CD8-positive, alpha-beta memory T cell (primary cell): ENCODE measurements at regions not wholly inside any gene's neighbourhood (a gene's known extent, or its start where the extent isn't known, plus 50 kb on each side); places are given as distances from the start of the nearest gene placed in this dataset.

ENCODE experiments used
- CTCF ChIA-PET: fragments of 350-600 bp; sonication (Branson Sonifier 250); formaldehyde crosslinking; loops from one replicate; lab custom pipeline; 2021; ENCODE audit warnings: antibody characterized with exemption; lab: Charles Lee
- POLR2A ChIA-PET: fragments of 350-600 bp; sonication (Branson Sonifier 250); formaldehyde crosslinking; loops from one replicate; lab custom pipeline; 2021; ENCODE audit warnings: antibody characterized with exemption; lab: Charles Lee
- DNase-seq, 5 donors: peaks; one replicate each; pipeline versions ENCODE4 v3.0.0 to v3.0.0-alpha.2; 2020 to 2022; ENCODE audit warnings: mixed read lengths in 1 of 5
- H3K27ac ChIP-seq: one replicate; pipeline ENCODE4 v1.7.0; 2013; ENCODE audit warnings: low read depth, mild to moderate bottlenecking, low read length, moderate library complexity
- H3K27me3 ChIP-seq: 2 replicates; pipeline ENCODE4 v1.7.0; 2013; ENCODE audit warnings: low read length, mild to moderate bottlenecking; ENCODE audit not compliant: insufficient read depth, poor library complexity, severe bottlenecking
- H3K36me3 ChIP-seq: 2 replicates; pipeline ENCODE4 v1.7.0; 2013; ENCODE audit warnings: mild to moderate bottlenecking, low read length, moderate library complexity; ENCODE audit not compliant: insufficient read depth
- H3K4me1 ChIP-seq: 2 replicates; pipeline ENCODE4 v1.7.0; 2013; ENCODE audit warnings: mild to moderate bottlenecking, low read length, moderate library complexity; ENCODE audit not compliant: insufficient read depth
- H3K4me3 ChIP-seq: 2 replicates; pipeline ENCODE4 v1.7.0; 2013; ENCODE audit warnings: mild to moderate bottlenecking, low read length
- H3K9me3 ChIP-seq: 2 replicates; pipeline ENCODE4 v1.7.0; 2013; ENCODE audit warnings: mild to moderate bottlenecking, low read length
- H3K27ac Mint-ChIP-seq, 8 donors: one replicate each; pipeline ENCODE4 v1.8.0; 2020 to 2021; ENCODE audit warnings: mixed read lengths in 8 of 8, mild to moderate bottlenecking in 6 of 8, inconsistent platforms in 3 of 8, moderate library complexity in 3 of 8
- H3K27me3 Mint-ChIP-seq, 2 donors: one replicate each; pipeline ENCODE4 v1.8.0; 2020 to 2021; ENCODE audit warnings: mixed read lengths in 2 of 2, mild to moderate bottlenecking in 1 of 2, moderate library complexity in 1 of 2
- H3K36me3 Mint-ChIP-seq, 3 donors: one replicate each; pipeline ENCODE4 v1.8.0; 2020 to 2021; ENCODE audit warnings: mixed read lengths in 3 of 3, inconsistent platforms in 1 of 3, mild to moderate bottlenecking in 1 of 3
- H3K4me1 Mint-ChIP-seq, 3 donors: one replicate each; pipeline ENCODE4 v1.8.0; 2020 to 2021; ENCODE audit warnings: mixed read lengths in 3 of 3, inconsistent platforms in 1 of 3, mild to moderate bottlenecking in 1 of 3
- H3K4me3 Mint-ChIP-seq, 7 donors: one replicate each; pipeline ENCODE4 v1.8.0; 2020 to 2021; ENCODE audit warnings: mixed read lengths in 7 of 7, mild to moderate bottlenecking in 6 of 7, moderate library complexity in 4 of 7, inconsistent platforms in 2 of 7
- H3K9me3 Mint-ChIP-seq, 5 donors: one replicate each; pipeline ENCODE4 v1.8.0; 2020 to 2022; ENCODE audit warnings: mixed read lengths in 5 of 5, mild to moderate bottlenecking in 3 of 5, moderate library complexity in 2 of 5, inconsistent platforms in 1 of 5

- POLR2A ChIA-PET, result no interaction called here
These were observed 204.9 kb upstream of the TWIST2 start for GRCh38 chr2:238642973-238643372.

GRCh38 chr2:238643400-238643907 is 204.4 kb upstream of the TWIST2 start:
- Histone ChIP-seq H3K27me3 (no peaks in the 10 kb centered on the region), H3K4me1 (no peaks in the 10 kb centered on the region), H3K27ac (no peak overlapping the region), H3K36me3 (no peaks in the 10 kb centered on the region), H3K4me3 (no peak overlapping the region), H3K9me3 (no peaks in the 10 kb centered on the region)
- ChIA-PET POLR2A (no interaction called here), CTCF (no interaction called here)
- Mint-ChIP-seq H3K36me3 (no peaks in the 10 kb centered on the region), H3K27ac (no peak overlapping the region), H3K27me3 (peaks cover 5 to 12% of the 10 kb centered on the region in 2 donors), H3K4me3 (no peak overlapping the region), H3K4me1 (no peaks in the 10 kb centered on the region), H3K9me3 (no peaks in the 10 kb centered on the region)
- DNase-seq, result no peak

More at GRCh38 chr2:238642973-238643372, 204.9 kb upstream of the TWIST2 start:
- Histone ChIP-seq H3K4me1 (no peaks in the 10 kb centered on the region), H3K27ac (no peak overlapping the region), H3K4me3 (no peak overlapping the region), H3K27me3 (no peaks in the 10 kb centered on the region), H3K9me3 (no peaks in the 10 kb centered on the region), H3K36me3 (no peaks in the 10 kb centered on the region)
- H3K27me3 Mint-ChIP-seq, result peaks cover 5 to 12% of the 10 kb centered on the region in 2 donors
- no peak for DNase-seq
- H3K36me3 Mint-ChIP-seq, result no peaks in the 10 kb centered on the region
- no peak overlapping the region for H3K4me3 Mint-ChIP-seq
- CTCF ChIA-PET, result no interaction called here
- H3K9me3 Mint-ChIP-seq, result no peaks in the 10 kb centered on the region
- no peak overlapping the region for H3K27ac Mint-ChIP-seq
- no peaks in the 10 kb centered on the region for H3K4me1 Mint-ChIP-seq

DNA sequence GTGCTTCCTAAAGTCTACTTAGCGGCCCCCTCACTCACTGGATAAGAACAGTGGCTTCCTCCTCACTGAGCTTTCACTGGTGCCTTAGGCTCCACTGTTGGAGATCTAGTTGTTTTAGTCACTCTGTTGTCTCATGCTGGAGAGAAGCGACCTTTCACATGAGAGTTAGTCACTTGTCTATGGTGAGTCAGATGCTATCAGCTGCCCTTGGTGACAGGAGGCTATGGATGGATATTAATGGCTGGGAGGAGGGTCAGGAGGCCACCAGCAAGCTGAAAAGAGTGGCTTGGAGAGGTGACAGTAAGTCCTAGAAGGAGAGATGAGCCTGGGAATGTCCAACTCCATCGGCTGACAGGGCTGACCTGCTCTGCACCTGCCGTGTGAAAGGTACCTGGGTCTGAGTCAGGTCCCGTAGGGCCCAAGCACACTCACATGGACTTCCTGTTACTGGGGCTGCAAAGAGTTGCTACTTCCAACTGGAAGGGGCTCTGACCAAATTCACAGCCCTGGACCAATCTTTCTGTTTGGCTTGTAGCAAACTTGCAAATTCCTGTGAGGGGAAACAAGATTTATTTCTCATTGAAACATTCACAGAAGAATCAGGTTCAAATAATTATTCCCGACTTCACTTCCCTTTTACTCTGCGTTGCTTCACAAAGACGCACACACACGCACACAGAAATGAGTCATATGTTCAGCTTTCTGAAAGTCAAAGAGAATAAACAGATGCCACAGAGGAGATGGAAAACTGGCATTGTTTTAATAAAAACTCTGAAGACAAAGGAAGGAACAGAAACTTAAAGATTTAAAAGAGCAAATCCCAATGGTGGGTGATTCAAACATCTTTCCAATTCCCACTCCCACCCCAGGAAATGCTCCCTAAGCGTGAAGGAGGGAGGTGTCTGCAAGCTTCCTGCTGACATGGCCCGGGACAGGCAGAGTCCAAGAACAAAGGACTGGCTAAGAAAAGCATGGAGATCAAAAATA is 203.5 kb upstream of the TWIST2 start:
- no peak for DNase-seq
- H3K36me3 Mint-ChIP-seq, result no peaks in the 10 kb centered on the region
- no peak overlapping the region for H3K27ac Mint-ChIP-seq
- Histone ChIP-seq H3K4me1 (no peaks in the 10 kb centered on the region), H3K9me3 (no peaks in the 10 kb centered on the region), H3K27ac (no peak overlapping the region), H3K4me3 (no peak overlapping the region), H3K27me3 (no peaks in the 10 kb centered on the region), H3K36me3 (no peaks in the 10 kb centered on the region)
- H3K9me3 Mint-ChIP-seq, result no peaks in the 10 kb centered on the region
- H3K4me3 Mint-ChIP-seq, result no peak overlapping the region
- H3K4me1 Mint-ChIP-seq, result no peaks in the 10 kb centered on the region
- ChIA-PET POLR2A (no interaction called here), CTCF (no interaction called here)
- H3K27me3 Mint-ChIP-seq, result peaks cover 5 to 12% of the 10 kb centered on the region in 2 donors

DNA sequence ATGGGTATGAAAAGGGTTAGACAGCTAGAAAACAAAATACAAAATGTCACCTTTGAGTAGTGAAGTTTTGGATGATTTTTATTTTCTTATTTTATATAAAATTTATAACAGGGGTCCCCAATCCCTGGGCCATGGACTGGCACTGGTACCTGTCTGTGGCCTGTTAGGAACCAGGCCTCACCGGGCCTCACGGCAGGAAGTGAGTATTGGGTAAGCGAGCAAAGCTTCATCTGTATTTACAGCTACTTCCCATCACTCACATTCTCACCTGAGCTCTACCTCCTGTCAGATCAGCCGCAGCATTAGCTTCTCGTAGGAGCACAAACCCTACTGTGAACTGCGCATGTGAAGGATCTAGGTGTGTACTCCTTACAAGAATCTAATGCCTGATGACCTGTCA is 202.8 kb upstream of the TWIST2 start:
- POLR2A ChIA-PET, result no interaction called here
- H3K9me3 Mint-ChIP-seq, result peaks cover 0 to 2% (median 0%) of the 10 kb centered on the region in 5 donors

DNA sequence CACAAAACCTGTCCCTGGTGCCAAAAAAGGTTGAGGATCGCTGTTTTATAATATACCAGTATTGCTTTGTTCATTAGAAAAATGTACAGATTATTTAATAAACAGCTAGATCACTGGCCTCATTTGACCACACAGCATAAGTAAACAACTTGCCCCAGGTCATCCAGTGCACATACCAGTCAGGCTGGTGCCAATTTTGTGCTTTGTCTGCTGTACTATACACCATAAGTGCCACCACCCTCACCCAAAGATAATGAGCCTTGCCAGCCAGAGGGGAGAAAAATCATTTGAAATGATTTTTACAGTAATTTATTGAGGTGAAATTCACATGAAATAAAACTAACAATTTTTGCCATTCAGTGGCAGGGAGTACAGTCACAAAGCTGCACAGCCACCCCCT is 202.2 kb upstream of the TWIST2 start:
- Histone ChIP-seq H3K36me3 (no peaks in the 10 kb centered on the region), H3K9me3 (no peaks in the 10 kb centered on the region), H3K4me3 (no peak overlapping the region), H3K27ac (no peak overlapping the region), H3K4me1 (no peaks in the 10 kb centered on the region), H3K27me3 (no peaks in the 10 kb centered on the region)
- Mint-ChIP-seq H3K4me3 (no peak overlapping the region), H3K27ac (no peak overlapping the region), H3K27me3 (peaks cover 6 to 12% of the 10 kb centered on the region in 2 donors), H3K9me3 (peaks cover 0 to 2% (median 0%) of the 10 kb centered on the region in 5 donors), H3K36me3 (no peaks in the 10 kb centered on the region), H3K4me1 (no peaks in the 10 kb centered on the region)
- ChIA-PET POLR2A (no interaction called here), CTCF (no interaction called here)
- no peak for DNase-seq

More for the DNA sequence above, 202.8 kb upstream of the TWIST2 start:
- H3K27me3 ChIP-seq, result no peaks in the 10 kb centered on the region
- no peaks in the 10 kb centered on the region for H3K36me3 ChIP-seq
- CTCF ChIA-PET, result no interaction called here
- no peaks in the 10 kb centered on the region for H3K9me3 ChIP-seq
- H3K27me3 Mint-ChIP-seq, result peaks cover 7 to 13% of the 10 kb centered on the region in 2 donors
- H3K4me3 Mint-ChIP-seq, result no peak overlapping the region
- no peak overlapping the region for H3K27ac ChIP-seq
- H3K4me3 ChIP-seq, result no peak overlapping the region
- H3K36me3 Mint-ChIP-seq, result no peaks in the 10 kb centered on the region
- no peak for DNase-seq
- no peaks in the 10 kb centered on the region for H3K4me1 ChIP-seq
- no peak overlapping the region for H3K27ac Mint-ChIP-seq
- no peaks in the 10 kb centered on the region for H3K4me1 Mint-ChIP-seq

- H3K27ac Mint-ChIP-seq, result no peak overlapping the region
- H3K9me3 ChIP-seq, result no peaks in the 10 kb centered on the region
- ChIA-PET POLR2A (no interaction called here), CTCF (no interaction called here)
- H3K27me3 Mint-ChIP-seq, result peaks cover 6 to 15% of the 10 kb centered on the region in 2 donors
- no peaks in the 10 kb centered on the region for H3K4me1 Mint-ChIP-seq
- H3K27ac ChIP-seq, result no peak overlapping the region
- H3K4me3 Mint-ChIP-seq, result no peak overlapping the region
- H3K27me3 ChIP-seq, result no peaks in the 10 kb centered on the region
- H3K4me1 ChIP-seq, result no peaks in the 10 kb centered on the region
- no peaks in the 10 kb centered on the region for H3K36me3 Mint-ChIP-seq
- peaks cover 0 to 2% (median 0%) of the 10 kb centered on the region in 5 donors for H3K9me3 Mint-ChIP-seq
- DNase-seq, result no peak
- H3K36me3 ChIP-seq, result no peaks in the 10 kb centered on the region
- no peak overlapping the region for H3K4me3 ChIP-seq
These were observed 201.6 kb upstream of the TWIST2 start for GRCh38 chr2:238646281-238646680.

GRCh38 chr2:238646803-238647202 is 201.1 kb upstream of the TWIST2 start:
- ChIA-PET POLR2A (no interaction called here), CTCF (no interaction called here)
- Histone ChIP-seq H3K4me1 (no peaks in the 10 kb centered on the region), H3K27ac (no peak overlapping the region), H3K4me3 (no peak overlapping the region), H3K36me3 (no peaks in the 10 kb centered on the region), H3K27me3 (no peaks in the 10 kb centered on the region), H3K9me3 (no peaks in the 10 kb centered on the region)
- no peaks in the 10 kb centered on the region for H3K4me1 Mint-ChIP-seq
- H3K27ac Mint-ChIP-seq, result peak overlapping the region in 1 of 8 donors; percentile 20
- peaks cover 6 to 14% of the 10 kb centered on the region in 2 donors for H3K27me3 Mint-ChIP-seq
- no peaks in the 10 kb centered on the region for H3K36me3 Mint-ChIP-seq
- DNase-seq, result no peak
- H3K4me3 Mint-ChIP-seq, result no peak overlapping the region
- H3K9me3 Mint-ChIP-seq, result peaks cover 0 to 2% (median 0%) of the 10 kb centered on the region in 5 donors

GRCh38 chr2:238649123-238649522 is 198.8 kb upstream of the TWIST2 start:
- CTCF ChIA-PET, result no interaction called here
- H3K4me3 ChIP-seq, result no peak overlapping the region
- no peaks in the 10 kb centered on the region for H3K27me3 ChIP-seq
- no peaks in the 10 kb centered on the region for H3K36me3 ChIP-seq
- no peak overlapping the region for H3K27ac ChIP-seq
- no peaks in the 10 kb centered on the region for H3K9me3 ChIP-seq
- no peaks in the 10 kb centered on the region for H3K4me1 ChIP-seq
- no peak overlapping the region for H3K27ac Mint-ChIP-seq
- no peak overlapping the region for H3K4me3 Mint-ChIP-seq
- H3K4me1 Mint-ChIP-seq, result no peaks in the 10 kb centered on the region
- no peaks in the 10 kb centered on the region for H3K36me3 Mint-ChIP-seq
- POLR2A ChIA-PET, result no interaction called here
- DNase-seq, result no peak
- H3K9me3 Mint-ChIP-seq, result peaks cover 0 to 2% (median 0%) of the 10 kb centered on the region in 5 donors
- H3K27me3 Mint-ChIP-seq, result peaks cover 6 to 18% of the 10 kb centered on the region in 2 donors
